ENCODE measurements at regions not wholly inside any gene's neighbourhood (a gene's known extent, or its start where the extent isn't known, plus 50 kb on each side); places are given as distances from the start of the nearest gene placed in this dataset.

GRCh38 chr2:34107811-34108210 is 508.7 kb upstream of the FAM98A start:
- TF ChIP-seq CTCF (conservative IDR thresholded peaks at IDR 0.05; ENCODE audit: low read length) (no peak), EZH2phosphoT487 (IDR thresholded peaks at IDR 0.05; ENCODE audit: borderline replicate concordance, low read depth, low read length) (no peak)

All from OCI-LY7 (cell line).